PC-9 (cell line): ENCODE measurements at regions not wholly inside any gene's neighbourhood (a gene's known extent, or its start where the extent isn't known, plus 50 kb on each side); places are given as distances from the start of the nearest gene placed in this dataset.

ENCODE experiments used
- CTCF ChIP-seq: fragments of 200-600 bp; sonication (generic); conservative IDR thresholded peaks from 2 replicates; pipeline ENCODE4 v1.6.1; 2017; ENCODE audit warnings: mixed run types, antibody characterized with exemption, mild to moderate bottlenecking, moderate library complexity
- EZH2 ChIP-seq: fragments of 200-600 bp; sonication (generic); IDR thresholded peaks from 2 replicates; pipeline ENCODE4 v1.8.0; 2017; ENCODE audit warnings: antibody characterized with exemption, low read depth

- TF ChIP-seq CTCF (no peak), EZH2 (no peak)
Observed at GRCh38 chr18:54755456-54755855, 72.8 kb upstream of the RAB27B start.
